ENCODE measurements at regions not wholly inside any gene's neighbourhood (a gene's known extent, or its start where the extent isn't known, plus 50 kb on each side); places are given as distances from the start of the nearest gene placed in this dataset.

DNA sequence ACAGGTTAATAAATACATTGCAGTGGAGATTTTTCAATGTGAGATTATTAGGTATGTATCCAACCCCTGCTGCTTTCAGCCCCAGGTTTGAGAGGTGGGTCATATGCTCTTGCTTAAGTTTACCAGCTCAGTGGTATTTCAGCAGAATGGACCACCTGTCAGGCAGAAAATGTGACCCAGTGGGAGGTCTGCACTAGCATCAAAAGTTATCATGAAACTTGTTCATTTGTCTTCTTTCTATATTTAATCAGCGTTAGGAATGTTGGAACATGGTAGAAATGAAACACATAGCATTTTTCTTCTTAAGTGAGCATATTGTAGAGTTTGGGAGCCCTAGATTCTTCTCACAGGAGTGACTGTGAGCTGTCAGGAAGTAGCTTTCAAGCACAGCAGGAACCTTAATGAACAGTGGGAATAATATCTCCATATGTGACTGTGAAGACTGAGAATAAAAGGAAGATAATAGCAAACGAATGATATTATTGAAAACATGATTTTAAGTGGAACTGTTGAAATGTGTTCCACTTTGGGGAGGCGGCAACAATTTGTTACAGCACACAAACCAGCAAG is 596.9 kb upstream of the CDH6 start:
- Histone ChIP-seq H3K9ac (no peak overlapping the region), H2AFZ (ENCODE audit: low read depth) (no peak overlapping the region), H3K27me3 (ENCODE audit: insufficient read depth) (no peaks in the 10 kb centered on the region), H3K27ac (ENCODE audit: low read depth in 2 of 2, low read length in 1 of 2) (no peak overlapping the region), H3K9me3 (no peaks in the 10 kb centered on the region), H4K20me1 (ENCODE audit: insufficient read depth) (no peaks in the 10 kb centered on the region), H3K4me3 (ENCODE audit: low read depth in 2 of 2, low read length in 1 of 2) (no peak overlapping the region), H3K9me2 (no peaks in the 10 kb centered on the region), H3K79me2 (ENCODE audit: insufficient read depth) (no peaks in the 10 kb centered on the region), H3K4me1 (ENCODE audit: control insufficient read depth in 1 of 2, insufficient read depth in 2 of 2, low read depth in 1 of 2, low read length in 1 of 2) (no peaks in the 10 kb centered on the region), H3K4me2 (no peak overlapping the region), H3K36me3 (replicated peaks in 1 of 2; ENCODE audit: control insufficient read depth in 1 of 2, insufficient read depth in 2 of 2, low read length in 1 of 2) (no peaks in the 10 kb centered on the region), H3F3A (replicated peaks; ENCODE audit: insufficient read depth) (no peaks in the 10 kb centered on the region)
- POLR2A ChIA-PET, result no interaction called here
- TF ChIP-seq CHD2 (IDR thresholded peaks at IDR 0.05; ENCODE audit: low read length, partially characterized antibody) (no peak), RAD21 (IDR thresholded peaks at IDR 0.05; ENCODE audit: low read length) (no peak), FOSL2 (IDR thresholded peaks at IDR 0.05; ENCODE audit: borderline replicate concordance, low read depth) (no peak), RFX5 (IDR thresholded peaks at IDR 0.05; ENCODE audit: low read length) (no peak), EP300 (IDR thresholded peaks at IDR 0.05; ENCODE audit: borderline replicate concordance in 1 of 2, low read depth in 1 of 2, low read length in 1 of 2) (no peak), MXI1 (IDR thresholded peaks at IDR 0.05; ENCODE audit: low read depth, low read length) (no peak), SIN3A (IDR thresholded peaks at IDR 0.05; ENCODE audit: borderline replicate concordance, low read depth, low read length) (no peak)
- TF ChIP-seq, protein P1, sequence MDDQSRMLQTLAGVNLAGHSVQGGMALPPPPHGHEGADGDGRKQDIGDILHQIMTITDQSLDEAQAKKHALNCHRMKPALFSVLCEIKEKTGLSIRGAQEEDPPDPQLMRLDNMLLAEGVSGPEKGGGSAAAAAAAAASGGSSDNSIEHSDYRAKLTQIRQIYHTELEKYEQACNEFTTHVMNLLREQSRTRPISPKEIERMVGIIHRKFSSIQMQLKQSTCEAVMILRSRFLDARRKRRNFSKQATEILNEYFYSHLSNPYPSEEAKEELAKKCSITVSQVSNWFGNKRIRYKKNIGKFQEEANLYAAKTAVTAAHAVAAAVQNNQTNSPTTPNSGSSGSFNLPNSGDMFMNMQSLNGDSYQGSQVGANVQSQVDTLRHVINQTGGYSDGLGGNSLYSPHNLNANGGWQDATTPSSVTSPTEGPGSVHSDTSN (IDR thresholded peaks at IDR 0.05), result no peak
- 4% methylated on average over 3 of the region's 3 CpGs for WGBS (ENCODE audit: low lambda C conversion rate)
- DNase-seq, result no peak
- CTCF ChIA-PET, result no interaction called here

DNA sequence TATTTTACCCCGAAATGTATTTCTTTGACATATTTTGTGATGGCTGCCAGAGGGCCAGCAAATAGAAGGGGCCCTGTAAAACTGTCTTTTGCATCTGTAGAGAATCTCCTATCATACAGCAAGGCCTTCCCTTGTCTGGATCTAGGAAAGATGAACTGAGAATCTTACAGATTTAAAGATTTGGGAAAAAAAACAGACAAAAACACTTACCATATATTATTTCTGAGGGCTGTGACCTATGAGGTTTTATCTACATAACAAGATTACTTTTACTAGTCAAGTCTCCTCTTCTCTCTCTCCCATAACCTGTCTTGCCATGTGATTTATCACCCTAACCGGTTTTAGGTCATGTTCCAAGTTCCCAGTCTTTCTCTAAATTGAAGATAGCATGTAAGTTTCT is 599.2 kb upstream of the CDH6 start:
- Histone ChIP-seq H3K36me3 (replicated peaks in 1 of 2; ENCODE audit: control insufficient read depth in 1 of 2, insufficient read depth in 2 of 2, low read length in 1 of 2) (no peaks in the 10 kb centered on the region), H3K27ac (ENCODE audit: low read depth in 2 of 2, low read length in 1 of 2) (no peak overlapping the region), H3K9ac (no peak overlapping the region), H3K9me2 (no peaks in the 10 kb centered on the region), H3K79me2 (ENCODE audit: insufficient read depth) (no peaks in the 10 kb centered on the region), H3F3A (replicated peaks; ENCODE audit: insufficient read depth) (no peaks in the 10 kb centered on the region), H3K4me1 (ENCODE audit: control insufficient read depth in 1 of 2, insufficient read depth in 2 of 2, low read depth in 1 of 2, low read length in 1 of 2) (no peaks in the 10 kb centered on the region), H2AFZ (ENCODE audit: low read depth) (no peak overlapping the region), H3K4me3 (ENCODE audit: low read depth in 2 of 2, low read length in 1 of 2) (no peak overlapping the region), H3K4me2 (no peak overlapping the region), H3K27me3 (ENCODE audit: insufficient read depth) (no peaks in the 10 kb centered on the region), H4K20me1 (ENCODE audit: insufficient read depth) (no peaks in the 10 kb centered on the region), H3K9me3 (no peaks in the 10 kb centered on the region)
- DNase-seq, result no peak
- CTCF ChIA-PET, result no interaction called here
- POLR2A ChIA-PET, result no interaction called here
- TF ChIP-seq, protein P2, sequence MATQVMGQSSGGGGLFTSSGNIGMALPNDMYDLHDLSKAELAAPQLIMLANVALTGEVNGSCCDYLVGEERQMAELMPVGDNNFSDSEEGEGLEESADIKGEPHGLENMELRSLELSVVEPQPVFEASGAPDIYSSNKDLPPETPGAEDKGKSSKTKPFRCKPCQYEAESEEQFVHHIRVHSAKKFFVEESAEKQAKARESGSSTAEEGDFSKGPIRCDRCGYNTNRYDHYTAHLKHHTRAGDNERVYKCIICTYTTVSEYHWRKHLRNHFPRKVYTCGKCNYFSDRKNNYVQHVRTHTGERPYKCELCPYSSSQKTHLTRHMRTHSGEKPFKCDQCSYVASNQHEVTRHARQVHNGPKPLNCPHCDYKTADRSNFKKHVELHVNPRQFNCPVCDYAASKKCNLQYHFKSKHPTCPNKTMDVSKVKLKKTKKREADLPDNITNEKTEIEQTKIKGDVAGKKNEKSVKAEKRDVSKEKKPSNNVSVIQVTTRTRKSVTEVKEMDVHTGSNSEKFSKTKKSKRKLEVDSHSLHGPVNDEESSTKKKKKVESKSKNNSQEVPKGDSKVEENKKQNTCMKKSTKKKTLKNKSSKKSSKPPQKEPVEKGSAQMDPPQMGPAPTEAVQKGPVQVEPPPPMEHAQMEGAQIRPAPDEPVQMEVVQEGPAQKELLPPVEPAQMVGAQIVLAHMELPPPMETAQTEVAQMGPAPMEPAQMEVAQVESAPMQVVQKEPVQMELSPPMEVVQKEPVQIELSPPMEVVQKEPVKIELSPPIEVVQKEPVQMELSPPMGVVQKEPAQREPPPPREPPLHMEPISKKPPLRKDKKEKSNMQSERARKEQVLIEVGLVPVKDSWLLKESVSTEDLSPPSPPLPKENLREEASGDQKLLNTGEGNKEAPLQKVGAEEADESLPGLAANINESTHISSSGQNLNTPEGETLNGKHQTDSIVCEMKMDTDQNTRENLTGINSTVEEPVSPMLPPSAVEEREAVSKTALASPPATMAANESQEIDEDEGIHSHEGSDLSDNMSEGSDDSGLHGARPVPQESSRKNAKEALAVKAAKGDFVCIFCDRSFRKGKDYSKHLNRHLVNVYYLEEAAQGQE (IDR thresholded peaks at IDR 0.05; ENCODE audit: low read depth, low read length), result no peak
- TF ChIP-seq FOXM1 (IDR thresholded peaks at IDR 0.05; ENCODE audit: low read depth) (no peak), EP300 (IDR thresholded peaks at IDR 0.05; ENCODE audit: borderline replicate concordance in 1 of 2, low read depth in 1 of 2, low read length in 1 of 2) (no peak), RCOR1 (IDR thresholded peaks at IDR 0.05; ENCODE audit: low read length) (no peak), POLR2AphosphoS5 (IDR thresholded peaks at IDR 0.05; ENCODE audit: low read depth, low read length) (no peak), YY1 (IDR thresholded peaks at IDR 0.05; ENCODE audit: low read depth) (no peak), JUND (IDR thresholded peaks at IDR 0.05) (no peak), CHD2 (IDR thresholded peaks at IDR 0.05; ENCODE audit: low read length, partially characterized antibody) (no peak), MXI1 (IDR thresholded peaks at IDR 0.05; ENCODE audit: low read depth, low read length) (no peak), TEAD4 (IDR thresholded peaks at IDR 0.05; ENCODE audit: borderline replicate concordance, insufficient read depth) (no peak), EZH2phosphoT487 (IDR thresholded peaks at IDR 0.05; ENCODE audit: borderline replicate concordance, low read depth) (no peak), RXRA (IDR thresholded peaks at IDR 0.05; ENCODE audit: borderline replicate concordance, low read depth) (no peak), GATA2 (CRISPR knock-in tag; IDR thresholded peaks at IDR 0.05) (no peak), GABPA (IDR thresholded peaks at IDR 0.05; ENCODE audit: low read depth) (no peak)
- TF ChIP-seq, protein P3, sequence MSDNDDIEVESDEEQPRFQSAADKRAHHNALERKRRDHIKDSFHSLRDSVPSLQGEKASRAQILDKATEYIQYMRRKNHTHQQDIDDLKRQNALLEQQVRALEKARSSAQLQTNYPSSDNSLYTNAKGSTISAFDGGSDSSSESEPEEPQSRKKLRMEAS (IDR thresholded peaks at IDR 0.05; ENCODE audit: low read depth), result no peak
- TF ChIP-seq, protein P4, sequence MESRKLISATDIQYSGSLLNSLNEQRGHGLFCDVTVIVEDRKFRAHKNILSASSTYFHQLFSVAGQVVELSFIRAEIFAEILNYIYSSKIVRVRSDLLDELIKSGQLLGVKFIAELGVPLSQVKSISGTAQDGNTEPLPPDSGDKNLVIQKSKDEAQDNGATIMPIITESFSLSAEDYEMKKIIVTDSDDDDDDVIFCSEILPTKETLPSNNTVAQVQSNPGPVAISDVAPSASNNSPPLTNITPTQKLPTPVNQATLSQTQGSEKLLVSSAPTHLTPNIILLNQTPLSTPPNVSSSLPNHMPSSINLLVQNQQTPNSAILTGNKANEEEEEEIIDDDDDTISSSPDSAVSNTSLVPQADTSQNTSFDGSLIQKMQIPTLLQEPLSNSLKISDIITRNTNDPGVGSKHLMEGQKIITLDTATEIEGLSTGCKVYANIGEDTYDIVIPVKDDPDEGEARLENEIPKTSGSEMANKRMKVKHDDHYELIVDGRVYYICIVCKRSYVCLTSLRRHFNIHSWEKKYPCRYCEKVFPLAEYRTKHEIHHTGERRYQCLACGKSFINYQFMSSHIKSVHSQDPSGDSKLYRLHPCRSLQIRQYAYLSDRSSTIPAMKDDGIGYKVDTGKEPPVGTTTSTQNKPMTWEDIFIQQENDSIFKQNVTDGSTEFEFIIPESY (IDR thresholded peaks at IDR 0.05; ENCODE audit: borderline replicate concordance, low read depth), result no peak
- 0% methylated on average over 2 of the region's 2 CpGs for WGBS (ENCODE audit: low lambda C conversion rate)

Data from SK-N-SH (cell line).